BJ (cell line): ENCODE measurements at regions not wholly inside any gene's neighbourhood (a gene's known extent, or its start where the extent isn't known, plus 50 kb on each side); places are given as distances from the start of the nearest gene placed in this dataset.

Experiments
- CTCF ChIA-PET: fragments of 350-600 bp; formaldehyde crosslinking; extraction: SDS; loops from one replicate; lab custom pipeline; 2021; ENCODE audit warnings: antibody characterized with exemption, inconsistent platforms; lab: Yijun Ruan, JAX
- POLR2A ChIA-PET: fragments of 300-600 bp; sonication (Branson Sonifier 250); formaldehyde crosslinking; extraction: SDS; loops from one replicate; lab custom pipeline; 2021; ENCODE audit warnings: antibody characterized with exemption; lab: Charles Lee
- DNase-seq: peaks from one replicate; pipeline ENCODE4 v3.0.0-alpha.2; 2011; ENCODE audit warnings: low read depth
- H3K27me3 ChIP-seq: 2 replicates; pipeline ENCODE4 v1.6.0; 2011; ENCODE audit warnings: low read length; ENCODE audit not compliant: control insufficient read depth, insufficient read depth
- H3K36me3 ChIP-seq: 2 replicates; pipeline ENCODE4 v1.5.1; 2011; ENCODE audit warnings: low read length; ENCODE audit not compliant: control insufficient read depth, insufficient read depth
- H3K4me3 ChIP-seq: 2 replicates; pipeline ENCODE4 v1.5.1; 2011; ENCODE audit warnings: low read depth, mild to moderate bottlenecking, control low read depth, low read length
- TF ChIP-seq, protein P1 (sequence below): IDR thresholded peaks from 2 replicates; pipeline ENCODE4 v1.5.1; 2011; ENCODE audit warnings: low read depth, mild to moderate bottlenecking, control low read depth, inconsistent platforms, low read length, moderate library complexity; ENCODE audit not compliant: insufficient read depth

DNA sequence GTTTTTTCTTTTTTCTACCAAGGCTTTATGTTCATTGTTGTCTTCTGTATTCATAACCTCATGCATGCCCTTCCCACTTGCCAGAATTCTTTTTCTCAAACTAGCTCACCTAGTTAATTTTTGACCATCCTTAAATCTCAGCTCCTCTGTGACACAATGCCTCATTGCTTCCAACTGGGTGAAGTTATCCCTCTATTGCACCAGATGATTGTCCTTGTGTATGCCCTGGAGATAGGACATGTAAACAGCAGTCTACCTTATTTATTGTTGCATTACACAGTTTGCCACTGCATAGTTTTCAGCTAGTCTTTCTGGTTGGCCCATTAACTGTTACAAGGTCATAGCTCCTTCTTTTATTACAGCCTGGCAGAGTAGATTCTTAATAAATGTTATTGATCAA lies 763.1 kb upstream of the COBL start:
- TF ChIP-seq, protein P1, sequence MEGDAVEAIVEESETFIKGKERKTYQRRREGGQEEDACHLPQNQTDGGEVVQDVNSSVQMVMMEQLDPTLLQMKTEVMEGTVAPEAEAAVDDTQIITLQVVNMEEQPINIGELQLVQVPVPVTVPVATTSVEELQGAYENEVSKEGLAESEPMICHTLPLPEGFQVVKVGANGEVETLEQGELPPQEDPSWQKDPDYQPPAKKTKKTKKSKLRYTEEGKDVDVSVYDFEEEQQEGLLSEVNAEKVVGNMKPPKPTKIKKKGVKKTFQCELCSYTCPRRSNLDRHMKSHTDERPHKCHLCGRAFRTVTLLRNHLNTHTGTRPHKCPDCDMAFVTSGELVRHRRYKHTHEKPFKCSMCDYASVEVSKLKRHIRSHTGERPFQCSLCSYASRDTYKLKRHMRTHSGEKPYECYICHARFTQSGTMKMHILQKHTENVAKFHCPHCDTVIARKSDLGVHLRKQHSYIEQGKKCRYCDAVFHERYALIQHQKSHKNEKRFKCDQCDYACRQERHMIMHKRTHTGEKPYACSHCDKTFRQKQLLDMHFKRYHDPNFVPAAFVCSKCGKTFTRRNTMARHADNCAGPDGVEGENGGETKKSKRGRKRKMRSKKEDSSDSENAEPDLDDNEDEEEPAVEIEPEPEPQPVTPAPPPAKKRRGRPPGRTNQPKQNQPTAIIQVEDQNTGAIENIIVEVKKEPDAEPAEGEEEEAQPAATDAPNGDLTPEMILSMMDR = no peak
- DNase-seq = no peak
- Histone ChIP-seq H3K36me3 (no peaks in the 10 kb centered on the region), H3K4me3 (no peak overlapping the region), H3K27me3 (no peaks in the 10 kb centered on the region)
- POLR2A ChIA-PET = no interaction called here
- CTCF ChIA-PET = no interaction called here

DNA sequence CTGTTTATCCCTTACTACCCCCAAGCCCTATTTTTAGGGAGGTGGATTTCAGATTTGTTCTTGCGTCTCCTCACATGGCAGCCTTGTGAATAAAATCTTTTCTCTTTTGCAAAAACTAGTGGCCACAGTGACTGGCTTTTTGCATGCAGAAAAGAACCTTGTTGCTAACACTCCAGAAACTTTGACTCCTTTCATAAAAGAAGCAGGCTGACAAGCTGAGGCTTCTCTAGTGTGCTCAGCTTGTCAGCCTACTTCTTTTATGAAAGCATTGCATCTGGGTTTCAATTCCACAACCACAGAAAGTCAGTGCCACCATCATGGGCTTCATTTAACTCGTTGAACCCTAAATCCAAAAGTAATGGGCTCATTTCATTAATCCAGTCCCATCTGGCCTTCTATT lies 761.0 kb upstream of the COBL start:
- TF ChIP-seq, protein P1 = no peak
- CTCF ChIA-PET = no interaction called here
- H3K4me3 ChIP-seq = no peak overlapping the region

DNA sequence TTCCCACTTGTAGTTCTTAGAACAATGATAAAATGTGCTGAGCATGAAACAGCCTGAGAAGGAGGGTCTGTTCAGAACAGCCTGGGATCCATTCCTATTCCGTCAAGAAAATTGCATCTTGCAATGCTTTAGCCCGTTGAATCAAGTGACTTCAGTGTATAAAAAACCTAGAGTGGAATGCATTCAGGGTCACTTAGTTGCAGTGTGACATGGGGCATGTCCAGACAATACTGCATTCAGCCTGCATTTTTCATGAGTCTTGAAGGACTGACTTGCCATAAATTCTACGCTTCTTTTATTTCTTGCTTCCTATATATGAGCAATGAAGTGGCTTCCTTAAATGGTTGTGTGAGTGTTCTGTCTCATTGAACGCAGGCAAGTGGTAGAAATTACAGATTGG lies 758.3 kb upstream of the COBL start:
- Histone ChIP-seq H3K27me3 (no peaks in the 10 kb centered on the region), H3K4me3 (no peak overlapping the region), H3K36me3 (no peaks in the 10 kb centered on the region)
- POLR2A ChIA-PET = no interaction called here
- DNase-seq = no peak
- CTCF ChIA-PET = no interaction called here
- TF ChIP-seq, protein P1 = no peak

More for the DNA sequence above, 761.0 kb upstream of the COBL start:
- no peak for DNase-seq
- Histone ChIP-seq H3K27me3 (no peaks in the 10 kb centered on the region), H3K36me3 (no peaks in the 10 kb centered on the region)
- POLR2A ChIA-PET = no interaction called here

DNA sequence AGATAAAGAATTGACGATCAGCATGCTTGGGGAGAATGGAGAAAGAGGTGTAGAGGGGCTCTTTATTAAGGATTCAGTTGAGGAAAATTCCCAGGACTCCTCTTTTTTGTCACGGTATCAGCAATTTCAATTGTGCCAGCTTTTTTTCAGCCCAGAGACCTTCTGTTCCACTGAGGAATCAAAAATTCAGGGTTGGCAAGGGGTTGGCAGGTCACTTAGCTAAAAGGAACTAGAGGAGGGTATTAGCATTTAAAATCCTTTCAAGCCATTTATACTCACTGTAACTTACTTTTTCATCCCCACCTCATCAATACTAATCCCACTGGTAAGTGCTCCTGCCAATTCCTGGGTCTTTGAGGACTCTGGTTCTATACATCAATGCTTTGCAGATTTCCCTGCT lies 757.5 kb upstream of the COBL start:
- ChIA-PET CTCF (no interaction called here), POLR2A (no interaction called here)
- Histone ChIP-seq H3K27me3 (no peaks in the 10 kb centered on the region), H3K36me3 (no peaks in the 10 kb centered on the region), H3K4me3 (no peak overlapping the region)
- DNase-seq = no peak
- TF ChIP-seq, protein P1 = no peak

DNA sequence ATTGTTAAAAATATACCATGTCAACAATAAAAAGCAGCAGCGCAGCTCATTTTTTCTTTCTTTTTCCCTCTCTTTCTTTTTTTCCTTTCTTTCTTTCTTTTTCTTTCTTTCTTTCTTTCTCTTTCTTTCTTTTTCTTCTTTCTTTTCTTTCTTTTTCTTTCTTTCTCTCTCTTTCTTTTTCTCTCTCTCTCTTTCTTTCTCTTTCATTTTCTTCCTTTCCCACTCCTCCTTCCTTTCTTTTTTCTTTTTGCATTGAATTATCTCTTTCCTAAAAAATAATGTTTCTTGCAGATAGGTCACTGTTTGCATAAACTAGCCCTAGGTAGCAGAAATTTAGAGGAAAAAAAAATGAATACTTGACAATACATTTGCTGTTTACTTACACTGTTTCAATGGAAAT lies 755.1 kb upstream of the COBL start:
- TF ChIP-seq, protein P1 = no peak
- no peaks in the 10 kb centered on the region for H3K36me3 ChIP-seq
- ChIA-PET POLR2A (no interaction called here), CTCF (no interaction called here)
- no peaks in the 10 kb centered on the region for H3K27me3 ChIP-seq
- no peak for DNase-seq
- no peak overlapping the region for H3K4me3 ChIP-seq
